ENCODE measurements at regions not wholly inside any gene's neighbourhood (a gene's known extent, or its start where the extent isn't known, plus 50 kb on each side); places are given as distances from the start of the nearest gene placed in this dataset.

DNA sequence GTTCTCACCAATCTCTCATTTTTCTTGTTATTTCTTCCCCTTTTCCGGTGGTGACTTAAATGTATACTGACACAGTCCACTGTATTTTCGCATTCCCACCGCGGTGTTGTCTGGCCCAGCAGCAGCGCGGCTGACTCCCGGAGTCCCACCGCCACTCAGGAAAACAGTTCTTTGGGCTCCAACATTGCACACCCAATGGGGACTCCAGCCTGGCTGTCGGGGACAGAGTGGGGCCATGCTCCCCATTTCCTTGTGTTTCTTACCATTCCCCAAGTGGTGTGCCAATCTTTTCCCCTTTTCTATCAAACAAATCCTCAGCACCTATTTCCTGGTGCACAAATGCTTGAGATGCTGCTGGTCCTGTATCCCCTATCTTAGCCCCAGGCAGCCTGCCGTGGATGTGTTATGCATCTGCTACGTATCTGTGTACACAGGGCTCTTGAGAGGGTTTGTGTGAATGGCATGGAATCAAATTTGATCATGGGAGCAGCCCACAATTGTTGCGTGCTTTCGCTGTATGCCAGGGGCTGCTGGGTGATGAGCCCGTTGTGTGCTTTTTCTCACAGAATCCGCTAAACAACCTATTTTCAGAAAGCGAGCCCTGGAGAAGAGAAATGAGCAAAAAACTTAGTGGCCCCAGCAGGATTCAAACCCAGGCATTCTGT, 219.1 kb upstream of the RGMA start:
- Histone ChIP-seq H3K36me3 (ENCODE audit: control insufficient read depth, insufficient read depth, low read length) (no peaks in the 10 kb centered on the region), H3K27me3 (ENCODE audit: control insufficient read depth, insufficient read depth, low read length, poor library complexity, severe bottlenecking) (no peaks in the 10 kb centered on the region), H3K4me1 (ENCODE audit: control insufficient read depth, insufficient read depth, low read length) (peaks cover 5% of the 10 kb centered on the region), H3K4me3 (ENCODE audit: low read length) (no peak overlapping the region), H3K27ac (ENCODE audit: low read depth, low read length) (no peak overlapping the region), H3K9me3 (ENCODE audit: control insufficient read depth, low read length) (no peaks in the 10 kb centered on the region), H3K9ac (ENCODE audit: extremely low read depth, low read length, poor library complexity, severe bottlenecking) (no peak overlapping the region)
- Mint-ChIP-seq H3K27me3 (ENCODE audit: insufficient read depth) (no peaks in the 10 kb centered on the region), H3K27ac (no peak overlapping the region), H3K9me3 (no peaks in the 10 kb centered on the region), H3K36me3 (ENCODE audit: low read depth) (no peaks in the 10 kb centered on the region), H3K4me1 (peaks cover 8% of the 10 kb centered on the region), H3K4me3 (no peak overlapping the region)
- WGBS, 2 experiments (ENCODE audit: insufficient coverage in 1 of 2, insufficient read length in 1 of 2) = 93 to 94% methylated on average over 11 to 16 of the region's 16 CpGs
- no peak for DNase-seq
- TF ChIP-seq, protein P1, sequence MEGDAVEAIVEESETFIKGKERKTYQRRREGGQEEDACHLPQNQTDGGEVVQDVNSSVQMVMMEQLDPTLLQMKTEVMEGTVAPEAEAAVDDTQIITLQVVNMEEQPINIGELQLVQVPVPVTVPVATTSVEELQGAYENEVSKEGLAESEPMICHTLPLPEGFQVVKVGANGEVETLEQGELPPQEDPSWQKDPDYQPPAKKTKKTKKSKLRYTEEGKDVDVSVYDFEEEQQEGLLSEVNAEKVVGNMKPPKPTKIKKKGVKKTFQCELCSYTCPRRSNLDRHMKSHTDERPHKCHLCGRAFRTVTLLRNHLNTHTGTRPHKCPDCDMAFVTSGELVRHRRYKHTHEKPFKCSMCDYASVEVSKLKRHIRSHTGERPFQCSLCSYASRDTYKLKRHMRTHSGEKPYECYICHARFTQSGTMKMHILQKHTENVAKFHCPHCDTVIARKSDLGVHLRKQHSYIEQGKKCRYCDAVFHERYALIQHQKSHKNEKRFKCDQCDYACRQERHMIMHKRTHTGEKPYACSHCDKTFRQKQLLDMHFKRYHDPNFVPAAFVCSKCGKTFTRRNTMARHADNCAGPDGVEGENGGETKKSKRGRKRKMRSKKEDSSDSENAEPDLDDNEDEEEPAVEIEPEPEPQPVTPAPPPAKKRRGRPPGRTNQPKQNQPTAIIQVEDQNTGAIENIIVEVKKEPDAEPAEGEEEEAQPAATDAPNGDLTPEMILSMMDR (conservative IDR thresholded peaks at IDR 0.05) = no peak

DNA sequence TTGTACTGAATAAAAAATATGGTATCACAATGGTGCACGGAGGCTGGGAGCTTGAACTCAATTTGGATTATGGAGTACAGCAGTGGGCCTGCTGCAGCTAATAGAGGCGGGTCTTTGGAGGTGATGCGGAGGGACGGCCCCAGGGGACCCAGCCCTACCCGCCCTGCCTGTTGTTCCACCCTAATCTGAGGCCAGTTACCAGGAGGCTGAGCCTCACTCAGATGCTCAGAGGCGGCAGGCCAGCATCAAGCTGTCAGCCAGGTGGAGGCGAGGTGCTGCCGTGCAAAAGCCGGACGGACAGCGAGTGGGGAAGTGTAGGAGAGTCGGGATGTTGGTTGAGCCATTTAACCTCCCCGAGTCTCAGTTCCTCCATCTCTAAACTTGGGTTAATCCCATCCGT, 218.5 kb upstream of the RGMA start:
- WGBS, 2 experiments (ENCODE audit: insufficient coverage in 1 of 2, insufficient read length in 1 of 2) = 90 to 93% methylated on average over 13 to 14 of the region's 14 CpGs
- Histone ChIP-seq H3K36me3 (ENCODE audit: control insufficient read depth, insufficient read depth, low read length) (no peaks in the 10 kb centered on the region), H3K9ac (ENCODE audit: extremely low read depth, low read length, poor library complexity, severe bottlenecking) (no peak overlapping the region), H3K4me1 (ENCODE audit: control insufficient read depth, insufficient read depth, low read length) (no peaks in the 10 kb centered on the region), H3K4me3 (ENCODE audit: low read length) (no peak overlapping the region), H3K27ac (ENCODE audit: low read depth, low read length) (no peak overlapping the region), H3K9me3 (ENCODE audit: control insufficient read depth, low read length) (no peaks in the 10 kb centered on the region), H3K27me3 (ENCODE audit: control insufficient read depth, insufficient read depth, low read length, poor library complexity, severe bottlenecking) (no peaks in the 10 kb centered on the region)
- Mint-ChIP-seq H3K36me3 (ENCODE audit: low read depth) (no peaks in the 10 kb centered on the region), H3K4me1 (peaks cover 2% of the 10 kb centered on the region), H3K9me3 (no peaks in the 10 kb centered on the region), H3K4me3 (no peak overlapping the region), H3K27me3 (ENCODE audit: insufficient read depth) (no peaks in the 10 kb centered on the region), H3K27ac (no peak overlapping the region)
- no peak for DNase-seq
- TF ChIP-seq, protein P1 (conservative IDR thresholded peaks at IDR 0.05) = no peak

DNA sequence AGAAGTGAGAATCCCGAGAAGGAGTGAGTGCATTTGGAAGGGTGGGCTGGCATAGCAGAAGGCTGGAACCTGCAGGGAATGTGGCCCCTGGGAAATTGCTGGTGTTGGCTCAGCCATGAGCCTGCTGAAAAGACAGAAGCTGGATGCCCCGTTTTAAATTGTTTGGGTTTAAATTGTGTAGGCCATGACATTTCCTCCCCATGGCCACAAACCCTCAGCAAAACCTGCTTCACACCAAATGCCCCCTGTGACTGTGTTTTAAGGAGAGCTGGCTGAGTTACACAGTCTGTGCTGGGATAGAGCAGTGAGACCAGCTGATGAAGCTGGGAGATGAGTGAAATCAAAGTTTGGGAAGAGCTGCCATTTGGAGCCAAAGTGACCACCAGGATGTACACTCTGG, 216.3 kb upstream of the RGMA start:
- no peak for DNase-seq
- peaks cover 7% of the 10 kb centered on the region for H3K4me1 Mint-ChIP-seq
- Histone ChIP-seq H3K36me3 (ENCODE audit: control insufficient read depth, insufficient read depth, low read length) (no peaks in the 10 kb centered on the region), H3K4me1 (ENCODE audit: control insufficient read depth, insufficient read depth, low read length) (no peaks in the 10 kb centered on the region), H3K27me3 (ENCODE audit: control insufficient read depth, insufficient read depth, low read length, poor library complexity, severe bottlenecking) (no peaks in the 10 kb centered on the region), H3K27ac (ENCODE audit: low read depth, low read length) (no peak overlapping the region), H3K9ac (ENCODE audit: extremely low read depth, low read length, poor library complexity, severe bottlenecking) (no peak overlapping the region), H3K9me3 (ENCODE audit: control insufficient read depth, low read length) (no peaks in the 10 kb centered on the region), H3K4me3 (ENCODE audit: low read length) (no peak overlapping the region)
- WGBS, 2 experiments (ENCODE audit: insufficient coverage in 1 of 2, insufficient read length in 1 of 2) = 75 to 80% methylated on average over 1 to 2 of the region's 2 CpGs
- no peak overlapping the region for H3K4me3 Mint-ChIP-seq
- H3K36me3 Mint-ChIP-seq (ENCODE audit: low read depth) = no peaks in the 10 kb centered on the region
- H3K27ac Mint-ChIP-seq = no peak overlapping the region
- no peaks in the 10 kb centered on the region for H3K27me3 Mint-ChIP-seq (ENCODE audit: insufficient read depth)
- TF ChIP-seq, protein P1 (conservative IDR thresholded peaks at IDR 0.05) = no peak
- H3K9me3 Mint-ChIP-seq = no peaks in the 10 kb centered on the region

Measured in endodermal cell (in vitro differentiated cells).